ENCODE measurements at regions not wholly inside any gene's neighbourhood (a gene's known extent, or its start where the extent isn't known, plus 50 kb on each side); places are given as distances from the start of the nearest gene placed in this dataset.
"Not testable (repeated sequence)": the region's sequence is repeated elsewhere in the genome, so short reads cannot be mapped to it uniquely, and the experiment has no call there.

- Histone ChIP-seq H3K4me1 (no peaks in the 10 kb centered on the region), H3K9me3 (no peaks in the 10 kb centered on the region), H3K36me3 (no peaks in the 10 kb centered on the region), H3K27me3 (no peaks in the 10 kb centered on the region), H3K27ac (no peak overlapping the region), H3K4me3 (no peak overlapping the region)
- no peak for TF ChIP-seq CTCF (IDR thresholded peaks at IDR 0.05)
- ATAC-seq (no peak), DNase-seq (no peak)
- intact Hi-C loops (cut with DNase I) = no loop called here
These were observed 132.5 kb downstream of the PYDC2 start for GRCh38 chr3:191593486-191593885.

GRCh38 chr3:191615511-191615910 is 154.5 kb downstream of the PYDC2 start:
- intact Hi-C loops (cut with DNase I); H3K4me1 ChIP-seq; H3K36me3 ChIP-seq; DNase-seq; H3K27ac ChIP-seq; H3K27me3 ChIP-seq; H3K4me3 ChIP-seq; ATAC-seq; H3K9me3 ChIP-seq: not testable (repeated sequence)

- no peak for TF ChIP-seq CTCF (IDR thresholded peaks at IDR 0.05)
- no peaks in the 10 kb centered on the region for H3K36me3 ChIP-seq
- intact Hi-C loops (cut with DNase I) = no loop called here
- H3K27me3 ChIP-seq = no peaks in the 10 kb centered on the region
- no peak overlapping the region for H3K27ac ChIP-seq
- H3K4me1 ChIP-seq = no peaks in the 10 kb centered on the region
- H3K4me3 ChIP-seq = no peak overlapping the region
- DNase-seq (no peak), ATAC-seq (no peak)
- H3K9me3 ChIP-seq = no peaks in the 10 kb centered on the region
These were observed 163.3 kb downstream of the PYDC2 start for GRCh38 chr3:191624299-191624698.

GRCh38 chr3:191627064-191627463 is 166.1 kb downstream of the PYDC2 start:
- H3K27me3 ChIP-seq = no peaks in the 10 kb centered on the region
- H3K36me3 ChIP-seq = no peaks in the 10 kb centered on the region
- H3K4me3 ChIP-seq = no peak overlapping the region
- ATAC-seq (no peak), DNase-seq (peak in 1 of 4 donors; percentile 9)
- H3K9me3 ChIP-seq = no peaks in the 10 kb centered on the region
- intact Hi-C loops (cut with DNase I) = no loop called here
- H3K4me1 ChIP-seq = no peaks in the 10 kb centered on the region
- H3K27ac ChIP-seq = no peak overlapping the region
- no peak for TF ChIP-seq CTCF (IDR thresholded peaks at IDR 0.05)

GRCh38 chr3:191628571-191628970 is 167.6 kb downstream of the PYDC2 start:
- DNase-seq (peak in 2 of 4 donors; percentile 63 to 76), ATAC-seq (no peak)
- intact Hi-C loops (cut with DNase I) = no loop called here
- TF ChIP-seq CTCF (IDR thresholded peaks at IDR 0.05) = no peak
- Histone ChIP-seq H3K4me3 (no peak overlapping the region), H3K27ac (no peak overlapping the region), H3K36me3 (no peaks in the 10 kb centered on the region), H3K9me3 (no peaks in the 10 kb centered on the region), H3K4me1 (no peaks in the 10 kb centered on the region), H3K27me3 (no peaks in the 10 kb centered on the region)

- no peak for ATAC-seq
- Histone ChIP-seq H3K27me3 (no peaks in the 10 kb centered on the region), H3K36me3 (no peaks in the 10 kb centered on the region), H3K9me3 (no peaks in the 10 kb centered on the region), H3K4me3 (no peak overlapping the region), H3K27ac (no peak overlapping the region), H3K4me1 (no peaks in the 10 kb centered on the region)
- intact Hi-C loops (cut with DNase I) = no loop called here
- no peak for DNase-seq
- TF ChIP-seq CTCF (IDR thresholded peaks at IDR 0.05) = no peak
These were observed 170.5 kb downstream of the PYDC2 start for GRCh38 chr3:191631496-191631895.

Measured in left lung (tissue), 4 donors.